ENCODE measurements at regions not wholly inside any gene's neighbourhood (a gene's known extent, or its start where the extent isn't known, plus 50 kb on each side); places are given as distances from the start of the nearest gene placed in this dataset.
A peak's percentile ranks its signal among the peaks of the same experiment; 100 is the strongest.
"Not testable (repeated sequence)": the region's sequence is repeated elsewhere in the genome, so short reads cannot be mapped to it uniquely, and the experiment has no call there.

DNA sequence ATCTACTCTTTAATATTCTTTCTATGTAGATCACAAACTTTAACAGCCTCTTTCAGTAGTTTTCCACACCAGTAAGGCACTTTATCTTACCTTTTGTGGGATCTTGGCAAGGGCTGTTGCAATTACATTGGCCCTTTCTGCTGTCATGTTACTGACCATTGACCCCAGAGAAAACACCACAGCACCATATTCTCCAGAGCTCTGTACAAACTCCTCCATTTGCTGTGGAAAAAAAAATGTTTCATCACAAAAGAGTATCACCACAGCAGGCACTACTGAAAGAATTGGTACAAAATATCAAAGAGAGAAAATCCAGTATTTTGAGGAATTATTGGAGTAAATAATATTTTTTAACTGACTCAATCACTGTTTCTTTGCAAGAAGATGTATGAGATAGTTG, 62.3 kb upstream of the UGT2A3 start:
- not testable (repeated sequence) for H3K4ac ChIP-seq (ENCODE audit: low read depth, low read length); H3K18ac ChIP-seq (ENCODE audit: low read length); H3K79me2 ChIP-seq (ENCODE audit: control insufficient read depth, insufficient read depth, low read length, poor library complexity); H3K27me3 ChIP-seq (ENCODE audit: insufficient read depth, low read length); H3K4me3 ChIP-seq (ENCODE audit: low read depth, low read length); H2AK5ac ChIP-seq (ENCODE audit: low read length); H2AFZ ChIP-seq (ENCODE audit: insufficient read depth, low read length, poor library complexity); H3K36me3 ChIP-seq (ENCODE audit: control insufficient read depth in 1 of 2, insufficient read depth in 2 of 2, low read length in 2 of 2); H3K4me2 ChIP-seq (ENCODE audit: low read length); H3K27ac ChIP-seq (ENCODE audit: low read depth, low read length); H2BK120ac ChIP-seq (ENCODE audit: insufficient read depth, low read length, poor library complexity); H3K4me1 ChIP-seq (ENCODE audit: control insufficient read depth in 1 of 2, insufficient read depth in 2 of 2, low read length in 2 of 2); H4K12ac ChIP-seq (ENCODE audit: low read depth, low read length); H3K23ac ChIP-seq (ENCODE audit: low read length); H2BK12ac ChIP-seq (ENCODE audit: low read length); DNase-seq; H3K9me3 ChIP-seq (ENCODE audit: insufficient read depth, low read depth, low read length); H3K14ac ChIP-seq (ENCODE audit: low read length); H3K9ac ChIP-seq (ENCODE audit: low read length); H2BK5ac ChIP-seq (ENCODE audit: low read depth, low read length, poor library complexity); H4K8ac ChIP-seq (ENCODE audit: low read depth, low read length); H3K79me1 ChIP-seq (ENCODE audit: low read length); H4K91ac ChIP-seq (ENCODE audit: low read depth, low read length)

GRCh38 chr4:69017986-69018385, 66.4 kb upstream of the UGT2A3 start:
- not testable (repeated sequence) for DNase-seq

DNA sequence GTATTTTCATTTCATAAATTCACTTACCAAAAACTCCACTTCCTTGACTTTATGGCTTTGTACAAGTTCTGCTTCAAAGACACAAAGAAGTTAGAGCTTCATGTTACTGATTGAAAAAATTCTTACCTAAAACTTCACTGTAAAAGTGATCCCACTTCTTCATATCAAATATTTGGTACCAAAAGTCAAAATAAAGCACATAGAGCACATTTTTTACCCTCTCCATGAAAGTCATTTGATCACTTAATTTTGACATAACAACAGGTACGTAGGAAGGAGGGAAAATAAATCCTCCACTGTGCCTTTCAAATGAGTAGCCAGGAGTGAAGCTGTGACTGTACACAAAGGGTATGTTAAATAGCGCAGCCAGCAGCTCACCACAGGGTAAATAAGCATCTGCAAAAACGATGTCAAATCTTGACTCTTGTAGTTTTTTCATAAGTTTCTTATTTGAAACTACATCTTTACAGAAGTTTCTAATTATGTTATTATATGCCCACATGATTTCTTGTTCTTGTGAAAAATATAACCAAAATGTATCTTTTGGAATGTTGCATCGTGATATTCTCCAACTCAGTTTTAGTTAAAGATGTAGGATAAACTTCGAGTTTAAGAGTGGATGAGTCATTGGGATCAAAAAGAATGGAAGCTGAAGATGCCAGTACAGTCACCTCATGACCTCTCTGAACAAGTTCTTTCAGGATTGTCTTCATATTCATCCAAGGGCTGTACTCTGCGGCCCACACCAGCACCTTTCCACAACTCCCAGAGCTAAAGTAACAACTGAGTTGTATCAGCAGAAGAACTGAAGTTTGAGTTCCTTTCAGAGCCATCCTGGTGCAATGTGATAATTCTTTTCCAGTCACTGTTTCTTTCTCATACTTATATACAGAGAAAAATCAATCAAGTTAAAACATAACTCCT, 68.2 kb upstream of the UGT2A3 start:
- not testable (repeated sequence) for H3K79me1 ChIP-seq (ENCODE audit: low read length); H3K4me1 ChIP-seq (ENCODE audit: control insufficient read depth in 1 of 2, insufficient read depth in 2 of 2, low read length in 2 of 2); H3K27ac ChIP-seq (ENCODE audit: low read depth, low read length); H2AFZ ChIP-seq (ENCODE audit: insufficient read depth, low read length, poor library complexity); H3K4ac ChIP-seq (ENCODE audit: low read depth, low read length); H3K18ac ChIP-seq (ENCODE audit: low read length); H3K9ac ChIP-seq (ENCODE audit: low read length); H3K36me3 ChIP-seq (ENCODE audit: control insufficient read depth in 1 of 2, insufficient read depth in 2 of 2, low read length in 2 of 2); H4K12ac ChIP-seq (ENCODE audit: low read depth, low read length); H3K23ac ChIP-seq (ENCODE audit: low read length); H2BK5ac ChIP-seq (ENCODE audit: low read depth, low read length, poor library complexity); H2AK5ac ChIP-seq (ENCODE audit: low read length); H3K27me3 ChIP-seq (ENCODE audit: insufficient read depth, low read length); H3K79me2 ChIP-seq (ENCODE audit: control insufficient read depth, insufficient read depth, low read length, poor library complexity); H3K4me2 ChIP-seq (ENCODE audit: low read length); H2BK120ac ChIP-seq (ENCODE audit: insufficient read depth, low read length, poor library complexity); H3K9me3 ChIP-seq (ENCODE audit: insufficient read depth, low read depth, low read length); H2BK12ac ChIP-seq (ENCODE audit: low read length); H3K4me3 ChIP-seq (ENCODE audit: low read depth, low read length); H4K91ac ChIP-seq (ENCODE audit: low read depth, low read length); H4K8ac ChIP-seq (ENCODE audit: low read depth, low read length); H3K14ac ChIP-seq (ENCODE audit: low read length)
- DNase-seq = peak in 1 of 2 donors; percentile 6
- WGBS (ENCODE audit: extremely low coverage, insufficient coverage, insufficient read length) = no CpG with 5 or more reads among the region's 6 CpGs

More at GRCh38 chr4:69017986-69018385, 66.4 kb upstream of the UGT2A3 start:
- not testable (repeated sequence) for H3K79me1 ChIP-seq (ENCODE audit: low read length); H3K4me2 ChIP-seq (ENCODE audit: low read length); H2AFZ ChIP-seq (ENCODE audit: insufficient read depth, low read length, poor library complexity); H3K27ac ChIP-seq (ENCODE audit: low read depth, low read length); H3K36me3 ChIP-seq (ENCODE audit: control insufficient read depth in 1 of 2, insufficient read depth in 2 of 2, low read length in 2 of 2); H3K4me1 ChIP-seq (ENCODE audit: control insufficient read depth in 1 of 2, insufficient read depth in 2 of 2, low read length in 2 of 2); H2BK120ac ChIP-seq (ENCODE audit: insufficient read depth, low read length, poor library complexity); H3K23ac ChIP-seq (ENCODE audit: low read length); H4K8ac ChIP-seq (ENCODE audit: low read depth, low read length); H3K4ac ChIP-seq (ENCODE audit: low read depth, low read length); H3K9me3 ChIP-seq (ENCODE audit: insufficient read depth, low read depth, low read length); H3K9ac ChIP-seq (ENCODE audit: low read length); H3K14ac ChIP-seq (ENCODE audit: low read length); H3K79me2 ChIP-seq (ENCODE audit: control insufficient read depth, insufficient read depth, low read length, poor library complexity); H2AK5ac ChIP-seq (ENCODE audit: low read length); H2BK5ac ChIP-seq (ENCODE audit: low read depth, low read length, poor library complexity); H2BK12ac ChIP-seq (ENCODE audit: low read length); H3K18ac ChIP-seq (ENCODE audit: low read length); H4K91ac ChIP-seq (ENCODE audit: low read depth, low read length); H3K27me3 ChIP-seq (ENCODE audit: insufficient read depth, low read length); H4K12ac ChIP-seq (ENCODE audit: low read depth, low read length); H3K4me3 ChIP-seq (ENCODE audit: low read depth, low read length)
- WGBS (ENCODE audit: extremely low coverage, insufficient coverage, insufficient read length) = no CpG with 5 or more reads among the region's 3 CpGs

- H3K9ac ChIP-seq (ENCODE audit: low read length) = not testable (repeated sequence)
- WGBS (ENCODE audit: extremely low coverage, insufficient coverage, insufficient read length) = no CpG with 5 or more reads among the region's 2 CpGs
Observed at GRCh38 chr4:69020462-69020807, 68.8 kb upstream of the UGT2A3 start.

More at GRCh38 chr4:69020462-69020807, 68.8 kb upstream of the UGT2A3 start:
- not testable (repeated sequence) for H2AK5ac ChIP-seq (ENCODE audit: low read length); H4K12ac ChIP-seq (ENCODE audit: low read depth, low read length); H3K4me3 ChIP-seq (ENCODE audit: low read depth, low read length); H4K8ac ChIP-seq (ENCODE audit: low read depth, low read length); H3K79me2 ChIP-seq (ENCODE audit: control insufficient read depth, insufficient read depth, low read length, poor library complexity); H2AFZ ChIP-seq (ENCODE audit: insufficient read depth, low read length, poor library complexity); H2BK12ac ChIP-seq (ENCODE audit: low read length); H3K79me1 ChIP-seq (ENCODE audit: low read length); H2BK120ac ChIP-seq (ENCODE audit: insufficient read depth, low read length, poor library complexity); H3K27ac ChIP-seq (ENCODE audit: low read depth, low read length); H3K9me3 ChIP-seq (ENCODE audit: insufficient read depth, low read depth, low read length); H3K27me3 ChIP-seq (ENCODE audit: insufficient read depth, low read length); H3K4me2 ChIP-seq (ENCODE audit: low read length); H3K23ac ChIP-seq (ENCODE audit: low read length); H3K18ac ChIP-seq (ENCODE audit: low read length); H2BK5ac ChIP-seq (ENCODE audit: low read depth, low read length, poor library complexity); H3K4me1 ChIP-seq (ENCODE audit: control insufficient read depth in 1 of 2, insufficient read depth in 2 of 2, low read length in 2 of 2); H3K36me3 ChIP-seq (ENCODE audit: control insufficient read depth in 1 of 2, insufficient read depth in 2 of 2, low read length in 2 of 2); H3K4ac ChIP-seq (ENCODE audit: low read depth, low read length); H4K91ac ChIP-seq (ENCODE audit: low read depth, low read length); H3K14ac ChIP-seq (ENCODE audit: low read length); DNase-seq
